ENCODE measurements at regions not wholly inside any gene's neighbourhood (a gene's known extent, or its start where the extent isn't known, plus 50 kb on each side); places are given as distances from the start of the nearest gene placed in this dataset.

DNA sequence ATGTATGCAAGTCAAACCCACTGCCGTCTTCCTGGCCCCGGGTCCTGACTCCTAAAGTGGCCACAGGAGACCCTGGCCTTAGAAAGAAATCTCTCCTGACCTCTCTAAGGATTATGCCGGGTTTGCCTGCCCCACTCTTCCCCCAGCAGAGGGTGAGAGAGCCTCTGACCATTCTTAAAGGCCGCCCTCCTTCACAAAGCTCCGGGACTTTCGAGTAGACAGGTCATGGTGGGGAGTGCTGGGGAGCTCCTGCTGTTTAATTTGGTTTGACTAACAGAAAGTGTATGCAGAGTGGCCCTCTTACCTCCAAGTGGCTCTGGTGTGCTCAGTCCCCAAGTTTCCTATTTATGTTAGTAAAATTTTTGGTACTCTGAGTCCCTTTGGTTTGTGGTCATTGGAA, 111.8 kb downstream of the LRRC70 start:
- TF ChIP-seq, protein P1, sequence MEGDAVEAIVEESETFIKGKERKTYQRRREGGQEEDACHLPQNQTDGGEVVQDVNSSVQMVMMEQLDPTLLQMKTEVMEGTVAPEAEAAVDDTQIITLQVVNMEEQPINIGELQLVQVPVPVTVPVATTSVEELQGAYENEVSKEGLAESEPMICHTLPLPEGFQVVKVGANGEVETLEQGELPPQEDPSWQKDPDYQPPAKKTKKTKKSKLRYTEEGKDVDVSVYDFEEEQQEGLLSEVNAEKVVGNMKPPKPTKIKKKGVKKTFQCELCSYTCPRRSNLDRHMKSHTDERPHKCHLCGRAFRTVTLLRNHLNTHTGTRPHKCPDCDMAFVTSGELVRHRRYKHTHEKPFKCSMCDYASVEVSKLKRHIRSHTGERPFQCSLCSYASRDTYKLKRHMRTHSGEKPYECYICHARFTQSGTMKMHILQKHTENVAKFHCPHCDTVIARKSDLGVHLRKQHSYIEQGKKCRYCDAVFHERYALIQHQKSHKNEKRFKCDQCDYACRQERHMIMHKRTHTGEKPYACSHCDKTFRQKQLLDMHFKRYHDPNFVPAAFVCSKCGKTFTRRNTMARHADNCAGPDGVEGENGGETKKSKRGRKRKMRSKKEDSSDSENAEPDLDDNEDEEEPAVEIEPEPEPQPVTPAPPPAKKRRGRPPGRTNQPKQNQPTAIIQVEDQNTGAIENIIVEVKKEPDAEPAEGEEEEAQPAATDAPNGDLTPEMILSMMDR (IDR thresholded peaks at IDR 0.05) = no peak
- 67 to 74% methylated on average over 6 of the region's 6 CpGs for WGBS, 2 donors
- H3K27me3 ChIP-seq = no peaks in the 10 kb centered on the region
- ATAC-seq (no peak), FAIRE-seq (no peak), DNase-seq (no peak)
- intact Hi-C loops (cut with DNase I) = no loop called here
- H3K27ac ChIP-seq = no peak overlapping the region
- no peak overlapping the region for H3K4me3 ChIP-seq
- no peaks in the 10 kb centered on the region for H3K9me3 ChIP-seq
- no peaks in the 10 kb centered on the region for H3K4me1 ChIP-seq
- no peaks in the 10 kb centered on the region for H3K36me3 ChIP-seq

DNA sequence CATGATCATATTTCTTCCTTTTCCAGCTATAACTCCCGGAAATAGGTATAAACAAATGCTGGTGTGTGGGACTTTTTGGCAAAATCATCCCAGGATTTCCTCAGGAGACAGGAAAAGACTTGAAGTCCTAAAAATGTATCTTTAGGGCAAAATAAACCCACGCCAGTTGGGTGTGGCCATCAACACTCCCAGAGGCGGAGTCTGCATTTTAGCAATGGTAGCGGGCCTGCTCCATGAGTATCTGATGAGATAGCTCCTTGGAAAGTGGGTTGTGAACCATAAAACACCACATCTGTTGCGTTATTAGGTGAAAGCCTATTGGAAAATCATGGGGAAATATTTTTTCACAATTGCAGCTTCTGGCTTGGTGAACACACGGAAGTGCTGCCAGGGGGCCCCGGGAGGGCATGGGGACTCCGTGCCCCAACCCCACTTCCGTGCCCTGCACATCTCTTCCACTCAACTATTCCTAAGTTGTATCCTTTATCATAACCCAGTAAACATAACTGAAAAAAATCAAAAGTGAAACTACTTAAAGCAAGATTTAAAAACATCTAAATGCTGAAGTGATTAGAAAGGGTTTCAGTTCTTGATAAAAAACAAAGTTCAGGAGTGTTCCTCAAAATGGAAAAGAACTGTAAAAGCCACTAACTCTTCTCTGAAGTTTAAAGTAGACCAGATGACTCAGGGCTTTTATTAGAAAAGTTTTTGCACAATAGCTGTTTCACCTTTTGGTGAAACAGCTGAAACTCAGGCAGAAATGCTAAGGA, 111.2 kb downstream of the LRRC70 start:
- Histone ChIP-seq H3K4me1 (no peaks in the 10 kb centered on the region), H3K27ac (peak overlapping the region in 1 of 4 donors; percentile 4), H3K4me3 (no peak overlapping the region), H3K9me3 (no peaks in the 10 kb centered on the region), H3K27me3 (no peaks in the 10 kb centered on the region), H3K36me3 (no peaks in the 10 kb centered on the region)
- TF ChIP-seq, protein P1 (IDR thresholded peaks at IDR 0.05) = no peak
- DNase-seq (no peak), ATAC-seq (no peak), FAIRE-seq (no peak)
- intact Hi-C loops (cut with DNase I) = no loop called here
- 72 to 74% methylated on average over 9 of the region's 9 CpGs for WGBS, 2 donors

DNA sequence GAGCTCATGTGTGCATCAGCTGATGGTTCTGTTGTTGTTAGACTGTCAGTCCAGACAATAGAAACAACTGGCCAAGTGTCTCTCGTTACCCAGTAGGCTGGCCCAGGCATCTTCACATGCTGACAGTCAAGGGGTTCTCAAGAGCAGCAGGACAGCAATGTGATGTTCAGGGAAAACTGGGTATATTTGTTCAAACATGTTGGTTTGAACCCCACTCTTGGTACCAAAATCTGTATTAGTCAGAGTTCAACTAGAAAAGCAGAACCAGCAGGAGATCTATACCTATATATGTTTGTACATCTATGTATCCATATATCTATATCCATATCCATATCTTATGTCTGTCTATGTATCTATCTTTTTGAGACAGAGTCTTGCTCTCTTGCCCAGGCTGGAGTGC, 108.1 kb downstream of the LRRC70 start:
- no peak for ATAC-seq
- intact Hi-C loops (cut with DNase I) = no loop called here

DNA sequence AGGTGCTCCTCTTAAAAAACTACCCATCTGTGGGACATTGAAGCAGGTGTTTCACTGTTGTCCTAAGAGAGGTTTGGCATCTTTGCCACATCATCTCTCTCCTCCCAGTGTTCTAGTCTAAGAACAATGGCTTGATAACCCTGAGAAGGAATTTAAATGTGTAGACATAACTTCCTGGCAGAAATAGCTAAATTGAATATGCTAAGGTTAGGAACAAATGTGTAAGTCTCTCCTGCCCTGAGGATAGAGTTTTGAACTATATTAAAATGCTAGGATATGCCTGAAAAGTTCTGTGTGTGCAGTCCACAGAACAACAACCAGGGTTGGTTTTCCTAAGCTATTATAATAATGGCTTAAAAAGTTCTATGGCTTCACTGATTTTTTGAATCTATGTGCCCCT, 106.6 kb downstream of the LRRC70 start:
- no peak for DNase-seq
- no peak for ATAC-seq
- Histone ChIP-seq H3K27ac (no peak overlapping the region), H3K36me3 (no peaks in the 10 kb centered on the region), H3K9me3 (no peaks in the 10 kb centered on the region), H3K4me3 (no peak overlapping the region), H3K4me1 (no peaks in the 10 kb centered on the region), H3K27me3 (no peaks in the 10 kb centered on the region)
- intact Hi-C loops (cut with DNase I) = no loop called here
- TF ChIP-seq, protein P1 (IDR thresholded peaks at IDR 0.05) = no peak
- FAIRE-seq = no peak

More for the DNA sequence above, 108.1 kb downstream of the LRRC70 start:
- Histone ChIP-seq H3K4me3 (no peak overlapping the region), H3K9me3 (no peaks in the 10 kb centered on the region), H3K27ac (no peak overlapping the region), H3K27me3 (no peaks in the 10 kb centered on the region), H3K4me1 (no peaks in the 10 kb centered on the region), H3K36me3 (no peaks in the 10 kb centered on the region)
- DNase-seq (no peak), FAIRE-seq (no peak)
- WGBS, 2 donors = 50 to 70% methylated on average over 1 of the region's 1 CpG
- TF ChIP-seq, protein P1 (IDR thresholded peaks at IDR 0.05) = no peak

DNA sequence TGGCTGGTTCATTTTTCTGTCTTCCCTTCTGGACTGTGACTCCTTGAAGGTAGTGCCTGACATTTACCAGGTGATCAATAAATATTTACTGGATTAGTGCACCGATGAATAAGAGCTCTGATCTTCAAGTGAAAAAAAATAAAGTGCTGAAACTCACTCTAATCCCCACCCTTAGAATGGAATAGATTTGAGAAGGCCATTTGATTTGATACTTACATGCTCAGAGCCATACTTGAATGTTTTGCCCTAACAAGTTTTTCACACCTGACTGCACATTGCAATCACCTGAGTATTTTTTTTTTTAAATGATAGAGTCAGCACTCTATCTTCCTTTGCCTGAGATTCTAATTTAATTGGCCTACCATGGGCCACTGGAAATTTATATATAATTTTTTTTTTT, 105.7 kb downstream of the LRRC70 start:
- H3K36me3 ChIP-seq = no peaks in the 10 kb centered on the region
- 28 to 44% methylated on average over 1 of the region's 1 CpG for WGBS, 2 donors
- no peak for DNase-seq
- TF ChIP-seq, protein P1 (IDR thresholded peaks at IDR 0.05) = no peak
- no peak for ATAC-seq
- no peaks in the 10 kb centered on the region for H3K4me1 ChIP-seq
- H3K27me3 ChIP-seq = no peaks in the 10 kb centered on the region
- no peak overlapping the region for H3K27ac ChIP-seq
- FAIRE-seq = no peak
- no peak overlapping the region for H3K4me3 ChIP-seq
- intact Hi-C loops (cut with DNase I) = no loop called here
- H3K9me3 ChIP-seq = no peaks in the 10 kb centered on the region

Measured in pancreas (tissue), 10 donors.